ENCODE measurements at regions not wholly inside any gene's neighbourhood (a gene's known extent, or its start where the extent isn't known, plus 50 kb on each side); places are given as distances from the start of the nearest gene placed in this dataset.

GRCh38 chr2:133918141-133918540, 335.7 kb upstream of the MGAT5 start:
- Histone ChIP-seq H3K79me1 (ENCODE audit: insufficient read depth, low read depth, low read length, poor library complexity, severe bottlenecking) (no peaks in the 10 kb centered on the region), H3K9me3 (ENCODE audit: control insufficient read depth, low read depth, low read length) (no peaks in the 10 kb centered on the region), H3K27me3 (ENCODE audit: insufficient read depth, low read length) (no peaks in the 10 kb centered on the region; the same call in none of the 2 replicates), H4K20me1 (ENCODE audit: control insufficient read depth, insufficient read depth, insufficient read length) (no peaks in the 10 kb centered on the region), H3K79me2 (ENCODE audit: insufficient read depth, low read length) (no peaks in the 10 kb centered on the region), H3K23me2 (ENCODE audit: insufficient read length, low read depth, low read length, poor library complexity, severe bottlenecking) (no peaks in the 10 kb centered on the region), H2BK120ac (ENCODE audit: low read depth, low read length, poor library complexity, severe bottlenecking) (no peak overlapping the region), H2AK5ac (ENCODE audit: insufficient read length, low read length) (no peak overlapping the region), H3K9ac (ENCODE audit: extremely low read depth, insufficient read length, low read length) (no peak overlapping the region), H3K18ac (ENCODE audit: insufficient read length, low read depth, low read length) (no peak overlapping the region), H3K14ac (ENCODE audit: insufficient read depth, low read length) (no peak overlapping the region), H2BK15ac (ENCODE audit: low read depth, low read length) (no peak overlapping the region), H3T11ph (ENCODE audit: low read length) (no peak overlapping the region), H2AFZ (ENCODE audit: low read length) (no peak overlapping the region), H3K27ac (ENCODE audit: insufficient read length, low read depth, low read length) (no peak overlapping the region), H2BK12ac (ENCODE audit: insufficient read length, low read depth, low read length) (no peak overlapping the region), H4K8ac (replicated peaks; ENCODE audit: insufficient read length, low read depth, low read length) (no peak overlapping the region), H3K4me1 (ENCODE audit: insufficient read depth, low read length) (no peaks in the 10 kb centered on the region), H2BK20ac (ENCODE audit: low read depth, low read length, poor library complexity, severe bottlenecking) (no peak overlapping the region), H4K5ac (ENCODE audit: insufficient read length, low read depth, low read length) (no peak overlapping the region), H4K91ac (ENCODE audit: insufficient read length, low read depth, low read length) (no peak overlapping the region), H2BK5ac (ENCODE audit: insufficient read length, low read length) (no peak overlapping the region), H3K56ac (ENCODE audit: insufficient read length, low read depth, low read length) (no peak overlapping the region), H3K4me2 (ENCODE audit: insufficient read depth, insufficient read length, low read length) (no peak overlapping the region), H3K4ac (ENCODE audit: low read depth, low read length) (no peak overlapping the region), H3K23ac (ENCODE audit: insufficient read length, low read depth, low read length) (no peak overlapping the region)
- DNase-seq, result no peak
- Mint-ChIP-seq H3K4me3 (no peak overlapping the region), H3K9me3 (peaks cover 0 to 4% of the 10 kb centered on the region in 2 experiments; a peak in 1 of 5 replicates), H3K4me1 (no peaks in the 10 kb centered on the region), H3K27ac (no peak overlapping the region), H3K36me3 (ENCODE audit: insufficient read depth in 1 of 3, low read depth in 3 of 3) (no peaks in the 10 kb centered on the region; a peak in 1 of 7 replicates), H3K27me3 (ENCODE audit: low read depth) (no peaks in the 10 kb centered on the region; the same call in 1 of the 2 replicates)
- WGBS (ENCODE audit: extremely low coverage, insufficient read length, low lambda C conversion rate), result no CpG with 5 or more reads among the region's 1 CpG
- TF ChIP-seq, protein P1, sequence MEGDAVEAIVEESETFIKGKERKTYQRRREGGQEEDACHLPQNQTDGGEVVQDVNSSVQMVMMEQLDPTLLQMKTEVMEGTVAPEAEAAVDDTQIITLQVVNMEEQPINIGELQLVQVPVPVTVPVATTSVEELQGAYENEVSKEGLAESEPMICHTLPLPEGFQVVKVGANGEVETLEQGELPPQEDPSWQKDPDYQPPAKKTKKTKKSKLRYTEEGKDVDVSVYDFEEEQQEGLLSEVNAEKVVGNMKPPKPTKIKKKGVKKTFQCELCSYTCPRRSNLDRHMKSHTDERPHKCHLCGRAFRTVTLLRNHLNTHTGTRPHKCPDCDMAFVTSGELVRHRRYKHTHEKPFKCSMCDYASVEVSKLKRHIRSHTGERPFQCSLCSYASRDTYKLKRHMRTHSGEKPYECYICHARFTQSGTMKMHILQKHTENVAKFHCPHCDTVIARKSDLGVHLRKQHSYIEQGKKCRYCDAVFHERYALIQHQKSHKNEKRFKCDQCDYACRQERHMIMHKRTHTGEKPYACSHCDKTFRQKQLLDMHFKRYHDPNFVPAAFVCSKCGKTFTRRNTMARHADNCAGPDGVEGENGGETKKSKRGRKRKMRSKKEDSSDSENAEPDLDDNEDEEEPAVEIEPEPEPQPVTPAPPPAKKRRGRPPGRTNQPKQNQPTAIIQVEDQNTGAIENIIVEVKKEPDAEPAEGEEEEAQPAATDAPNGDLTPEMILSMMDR (conservative IDR thresholded peaks at IDR 0.05), result no peak
